NCI-H510A treated with DMSO at 0.1 percent for 48 hours (cell line): ENCODE measurements at regions not wholly inside any gene's neighbourhood (a gene's known extent, or its start where the extent isn't known, plus 50 kb on each side); places are given as distances from the start of the nearest gene placed in this dataset.

Source experiments
- DNase-seq: peaks from one replicate; lab custom pipeline; 2025; lab: John Stamatoyannopoulos, UW

- no peak for DNase-seq
These were observed 55.4 kb upstream of the SCEL start for GRCh38 chr13:77480066-77480465.

- DNase-seq: no peak
These were observed 56.2 kb upstream of the SCEL start for GRCh38 chr13:77479326-77479725.

- DNase-seq: no peak
These were observed 58.1 kb upstream of the SCEL start for GRCh38 chr13:77477299-77477848.

GRCh38 chr13:77476456-77476855 is 59.0 kb upstream of the SCEL start:
- DNase-seq: no peak

GRCh38 chr13:77475345-77476084 is 60.0 kb upstream of the SCEL start:
- DNase-seq: no peak

- DNase-seq: no peak
These were observed 64.5 kb upstream of the SCEL start for GRCh38 chr13:77470986-77471385.

GRCh38 chr13:77466753-77467422 is 68.6 kb upstream of the SCEL start:
- no peak for DNase-seq

GRCh38 chr13:77465603-77466195 is 69.8 kb upstream of the SCEL start:
- no peak for DNase-seq

GRCh38 chr13:77460195-77460594 is 75.3 kb upstream of the SCEL start:
- DNase-seq: no peak

GRCh38 chr13:77459592-77459991 is 75.9 kb upstream of the SCEL start:
- DNase-seq: no peak

- DNase-seq: no peak
These were observed 76.8 kb upstream of the SCEL start for GRCh38 chr13:77458736-77459135.

- DNase-seq: no peak
These were observed 77.5 kb upstream of the SCEL start for GRCh38 chr13:77457966-77458365.

- DNase-seq: no peak
These were observed 79.2 kb upstream of the SCEL start for GRCh38 chr13:77456271-77456670.

GRCh38 chr13:77449265-77449664 is 86.2 kb upstream of the SCEL start:
- DNase-seq: no peak

- DNase-seq: peak; percentile 61
These were observed 86.8 kb upstream of the SCEL start for GRCh38 chr13:77448689-77449088.

- DNase-seq: no peak
These were observed 92.0 kb upstream of the SCEL start for GRCh38 chr13:77443511-77443910.

GRCh38 chr13:77437267-77437666 is 98.2 kb upstream of the SCEL start:
- DNase-seq: no peak

GRCh38 chr13:77434289-77434688 is 101.2 kb upstream of the SCEL start:
- no peak for DNase-seq

- DNase-seq: no peak
These were observed 104.1 kb upstream of the SCEL start for GRCh38 chr13:77431449-77431848.

GRCh38 chr13:77430377-77430951 is 103.6 kb upstream of the MYCBP2 start:
- DNase-seq: no peak

- no peak for DNase-seq
These were observed 102.6 kb upstream of the MYCBP2 start for GRCh38 chr13:77429320-77430142.

- no peak for DNase-seq
These were observed 98.8 kb upstream of the MYCBP2 start for GRCh38 chr13:77425705-77426104.
